Bronchial epithelial cell (primary cell): ENCODE measurements at regions not wholly inside any gene's neighbourhood (a gene's known extent, or its start where the extent isn't known, plus 50 kb on each side); places are given as distances from the start of the nearest gene placed in this dataset.

Experiments used
- DNase-seq: peaks from one replicate; pipeline ENCODE4 v3.0.0-alpha.2; 2010; ENCODE audit warnings: low read depth
- FAIRE-seq: peaks from 2 replicates; lab custom pipeline; 2011; peaks lifted over from hg19 to GRCh38; lab: Jason Lieb, UNC
- H3K27me3 ChIP-seq: 2 replicates; pipeline ENCODE4 v1.5.1; 2011; ENCODE audit warnings: low read length; ENCODE audit not compliant: control insufficient read depth, insufficient read depth
- H3K36me3 ChIP-seq: 2 replicates; pipeline ENCODE4 v1.5.1; 2011; ENCODE audit warnings: low read length; ENCODE audit not compliant: control insufficient read depth, insufficient read depth
- H3K4me3 ChIP-seq: 2 replicates; pipeline ENCODE4 v1.5.1; 2011; ENCODE audit warnings: mild to moderate bottlenecking, low read depth, low read length, control low read depth
- TF ChIP-seq, protein P1 (sequence below): IDR thresholded peaks from 2 replicates; pipeline ENCODE4 v1.5.1; 2011; ENCODE audit warnings: mild to moderate bottlenecking, moderate library complexity, low read length, control low read depth, inconsistent platforms; ENCODE audit not compliant: insufficient read depth, severe bottlenecking

GRCh38 chr4:52290466-52290865, 239.4 kb downstream of the SPATA18 start:
- no peak overlapping the region for H3K4me3 ChIP-seq
- no peak for DNase-seq
- H3K27me3 ChIP-seq: no peaks in the 10 kb centered on the region
- H3K36me3 ChIP-seq: no peaks in the 10 kb centered on the region
- FAIRE-seq: no peak
- TF ChIP-seq, protein P1, sequence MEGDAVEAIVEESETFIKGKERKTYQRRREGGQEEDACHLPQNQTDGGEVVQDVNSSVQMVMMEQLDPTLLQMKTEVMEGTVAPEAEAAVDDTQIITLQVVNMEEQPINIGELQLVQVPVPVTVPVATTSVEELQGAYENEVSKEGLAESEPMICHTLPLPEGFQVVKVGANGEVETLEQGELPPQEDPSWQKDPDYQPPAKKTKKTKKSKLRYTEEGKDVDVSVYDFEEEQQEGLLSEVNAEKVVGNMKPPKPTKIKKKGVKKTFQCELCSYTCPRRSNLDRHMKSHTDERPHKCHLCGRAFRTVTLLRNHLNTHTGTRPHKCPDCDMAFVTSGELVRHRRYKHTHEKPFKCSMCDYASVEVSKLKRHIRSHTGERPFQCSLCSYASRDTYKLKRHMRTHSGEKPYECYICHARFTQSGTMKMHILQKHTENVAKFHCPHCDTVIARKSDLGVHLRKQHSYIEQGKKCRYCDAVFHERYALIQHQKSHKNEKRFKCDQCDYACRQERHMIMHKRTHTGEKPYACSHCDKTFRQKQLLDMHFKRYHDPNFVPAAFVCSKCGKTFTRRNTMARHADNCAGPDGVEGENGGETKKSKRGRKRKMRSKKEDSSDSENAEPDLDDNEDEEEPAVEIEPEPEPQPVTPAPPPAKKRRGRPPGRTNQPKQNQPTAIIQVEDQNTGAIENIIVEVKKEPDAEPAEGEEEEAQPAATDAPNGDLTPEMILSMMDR: no peak

DNA sequence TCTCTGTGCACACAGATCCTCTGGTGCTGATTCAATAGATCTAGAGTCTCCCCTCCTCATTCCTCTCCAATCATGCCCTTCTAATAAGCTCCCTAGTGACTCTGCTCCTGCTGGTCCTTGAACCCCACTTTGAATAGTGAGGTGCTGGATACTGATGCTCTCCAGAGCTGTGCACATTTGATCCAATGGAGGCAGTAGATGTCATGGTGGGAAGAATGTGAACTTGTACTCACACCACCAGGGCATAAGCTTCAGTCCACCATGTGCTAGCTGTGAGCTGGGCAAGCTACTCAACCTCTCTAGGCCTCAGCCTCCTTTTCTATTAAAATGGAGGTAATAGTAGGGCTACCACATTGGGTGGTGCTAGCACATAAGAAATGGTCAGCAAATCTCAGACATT, 241.1 kb downstream of the SPATA18 start:
- no peak for FAIRE-seq
- TF ChIP-seq, protein P1: no peak
- no peaks in the 10 kb centered on the region for H3K27me3 ChIP-seq
- no peak overlapping the region for H3K4me3 ChIP-seq
- no peak for DNase-seq
- no peaks in the 10 kb centered on the region for H3K36me3 ChIP-seq

DNA sequence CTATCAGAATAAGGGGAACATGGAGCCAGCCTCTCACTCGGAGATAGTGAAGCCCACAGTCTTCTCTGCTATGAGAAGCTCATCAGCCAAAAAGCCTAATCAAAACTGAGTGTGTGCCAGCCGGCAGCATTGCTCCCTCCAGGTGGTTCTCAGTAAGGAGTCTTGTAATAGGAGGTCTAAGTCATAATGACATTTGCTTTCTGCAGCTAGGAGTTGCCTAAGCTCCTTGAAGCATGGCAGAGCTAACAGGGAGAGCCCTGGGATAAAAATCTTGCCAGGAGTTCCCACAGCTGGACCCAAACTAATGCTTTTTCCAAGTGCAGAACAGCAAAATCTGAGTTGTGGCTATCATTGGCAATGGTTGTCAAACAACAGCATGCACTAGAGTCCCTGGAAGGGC, 245.2 kb downstream of the SPATA18 start:
- FAIRE-seq (peak; percentile 66), DNase-seq (no peak)
- H3K4me3 ChIP-seq: no peak overlapping the region
- no peaks in the 10 kb centered on the region for H3K36me3 ChIP-seq
- TF ChIP-seq, protein P1: no peak
- no peaks in the 10 kb centered on the region for H3K27me3 ChIP-seq

DNA sequence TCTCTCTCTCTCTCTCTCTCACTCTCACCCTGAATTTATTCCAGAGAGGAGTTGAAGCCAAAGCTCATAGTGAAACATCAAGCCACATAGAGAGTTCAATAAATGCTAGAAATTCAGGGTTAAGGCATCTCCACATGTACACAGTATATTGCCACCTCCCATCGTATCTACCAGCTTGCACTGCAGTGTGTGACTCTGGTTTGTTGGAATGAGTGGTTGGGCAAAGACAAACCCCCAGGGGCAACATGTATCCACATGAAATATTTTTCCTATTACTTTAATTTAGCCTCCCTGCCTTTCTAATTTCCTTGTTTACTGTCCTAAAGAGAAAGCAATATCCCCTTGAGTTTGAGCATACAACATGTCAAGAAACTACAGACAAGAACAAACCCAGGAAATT, 247.3 kb downstream of the SPATA18 start:
- TF ChIP-seq, protein P1: no peak
- Histone ChIP-seq H3K4me3 (no peak overlapping the region), H3K27me3 (no peaks in the 10 kb centered on the region), H3K36me3 (no peaks in the 10 kb centered on the region)
- DNase-seq: peak; percentile 68
- FAIRE-seq: no peak

GRCh38 chr4:52299120-52299519, 248.0 kb downstream of the SPATA18 start:
- TF ChIP-seq, protein P1: no peak
- DNase-seq (peak; percentile 72), FAIRE-seq (no peak)
- no peaks in the 10 kb centered on the region for H3K36me3 ChIP-seq
- no peak overlapping the region for H3K4me3 ChIP-seq
- H3K27me3 ChIP-seq: no peaks in the 10 kb centered on the region

DNA sequence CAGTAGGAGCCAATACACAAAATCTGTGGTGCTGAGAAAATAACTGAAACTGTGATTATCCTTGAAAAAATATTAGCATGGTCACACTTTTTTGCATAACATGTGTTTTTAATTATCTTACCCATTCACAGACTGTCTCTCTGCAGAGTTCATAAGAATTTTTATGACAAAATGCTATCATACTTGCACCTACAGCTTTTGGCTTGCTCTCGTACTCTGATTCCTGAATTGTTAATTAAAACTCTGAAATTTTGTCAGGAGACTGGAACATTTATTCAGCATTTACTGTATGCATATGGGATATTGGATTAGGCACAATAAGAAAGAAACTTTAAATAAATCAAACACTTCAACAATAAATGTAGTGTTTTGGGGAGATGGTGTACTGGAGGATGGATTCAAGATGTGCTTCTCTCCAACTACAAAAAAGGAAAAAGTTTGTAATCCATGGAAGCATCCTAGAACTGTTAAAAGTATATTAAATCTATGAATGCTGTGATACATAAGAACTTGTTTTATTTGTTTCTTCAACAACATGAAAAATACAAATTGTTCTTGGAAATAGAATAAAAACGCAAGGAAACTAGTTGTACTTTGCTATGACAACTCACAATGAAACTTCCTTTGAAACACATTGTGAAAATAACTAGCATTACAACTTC, 260.5 kb downstream of the SPATA18 start:
- FAIRE-seq (no peak), DNase-seq (no peak)
- no peaks in the 10 kb centered on the region for H3K27me3 ChIP-seq
- H3K36me3 ChIP-seq: no peaks in the 10 kb centered on the region
- H3K4me3 ChIP-seq: no peak overlapping the region
- TF ChIP-seq, protein P1: no peak
